K562 (cell line): ENCODE measurements at regions not wholly inside any gene's neighbourhood (a gene's known extent, or its start where the extent isn't known, plus 50 kb on each side); places are given as distances from the start of the nearest gene placed in this dataset.

Experiments
- ATAC-seq: fragments of 200-7000 bp; cut with Tn5 transposase; 3 replicates; pipeline ENCODE4 v1.9.1; 2020; ENCODE audit warnings: moderate library complexity
- BruUV-seq: library from RNA; stranded (reverse); fragments of 400-500 nt; replicated peaks from 2 replicates; lab custom pipeline; 2021; lab: Mats Ljungman, UMichigan
- CTCF ChIA-PET: fragments of 300-600 bp; formaldehyde crosslinking; extraction: SDS; loops from one replicate; lab custom pipeline; 2021; ENCODE audit warnings: low intra/inter-chr PET ratio; lab: Yijun Ruan, JAX
- POLR2A ChIA-PET: fragments of 300-600, 350-650 bp; sonication (Branson Sonifier 250); formaldehyde crosslinking; extraction: SDS; loops from one replicate; lab custom pipeline; 2021; ENCODE audit warnings: antibody characterized with exemption, inconsistent platforms; lab: Yijun Ruan, JAX
- DNase-seq, 4 experiments: peaks; one replicate each; pipeline versions ENCODE4 v3.0.0 to v3.0.0-alpha.2; 2011 to 2018; ENCODE audit warnings: low spot score in 3 of 4, mixed read lengths in 3 of 4; ENCODE audit errors: extremely low read depth in 1 of 4
- FAIRE-seq: peaks from 2 replicates; lab custom pipeline; 2011; peaks lifted over from hg19 to GRCh38; lab: Jason Lieb, UNC
- H2AFZ ChIP-seq: 2 replicates; pipeline ENCODE4 v1.6.0; 2011; ENCODE audit warnings: low read depth, low read length, control low read depth, inconsistent platforms
- H3K27ac ChIP-seq: fragments of 200-600 bp; 3 replicates; pipeline ENCODE4 v1.8.0; 2011; ENCODE audit warnings: low read depth, mild to moderate bottlenecking, control low read depth, inconsistent platforms, low read length, moderate library complexity, mixed read lengths; ENCODE audit errors: extremely low read depth
- H3K27me3 ChIP-seq, 2 experiments: fragments of 300-600 bp in 1 of 2; 2 replicates in 1 of 2; 3 replicates in 1 of 2; pipeline versions ENCODE4 v1.6.0 to v1.8.0; 2011; ENCODE audit warnings: inconsistent platforms in 2 of 2, low read length in 2 of 2, mild to moderate bottlenecking in 1 of 2, mixed read lengths in 1 of 2, moderate library complexity in 1 of 2; ENCODE audit not compliant: control insufficient read depth in 2 of 2, insufficient read depth in 2 of 2
- H3K36me3 ChIP-seq: fragments of 300-600 bp; 3 replicates; pipeline ENCODE4 v1.8.0; 2011; ENCODE audit warnings: mild to moderate bottlenecking, low read length, inconsistent platforms; ENCODE audit not compliant: control insufficient read depth, insufficient read depth
- H3K4me1 ChIP-seq, 2 experiments: fragments of 200-600 bp in 1 of 2; replicated peaks in 1 of 2; 2 replicates in 1 of 2; 3 replicates in 1 of 2; pipeline versions ENCODE4 v1.5.1 to v1.8.0; 2011; ENCODE audit warnings: inconsistent platforms in 2 of 2, low read length in 2 of 2, mild to moderate bottlenecking in 1 of 2, mixed read lengths in 1 of 2, moderate library complexity in 1 of 2; ENCODE audit not compliant: control insufficient read depth in 2 of 2, insufficient read depth in 2 of 2
- H3K4me2 ChIP-seq: 2 replicates; pipeline ENCODE4 v1.6.1; 2011; ENCODE audit warnings: low read length, control low read depth, inconsistent platforms, mixed read lengths; ENCODE audit not compliant: insufficient read depth
- H3K4me3 ChIP-seq: fragments of 200-600 bp; sonication (generic), shearing (Covaris generic); 2 replicates; pipeline ENCODE4 v1.5.1; 2016; ENCODE audit warnings: control low read depth, inconsistent platforms
- H3K79me2 ChIP-seq: fragments of 200-600 bp; 3 replicates; pipeline ENCODE4 v1.8.0; 2011; ENCODE audit warnings: low read length, inconsistent platforms; ENCODE audit not compliant: control insufficient read depth, insufficient read depth
- H3K9ac ChIP-seq, 2 experiments: 2 replicates each; pipeline versions ENCODE4 v1.6.0 to v1.6.1; 2011; ENCODE audit warnings: low read depth in 2 of 2, low read length in 2 of 2, control low read depth in 1 of 2, inconsistent platforms in 1 of 2, mild to moderate bottlenecking in 1 of 2, mixed read lengths in 1 of 2; ENCODE audit not compliant: insufficient read depth in 1 of 2
- H3K9me1 ChIP-seq: one replicate; pipeline ENCODE4 v1.6.0; 2011; ENCODE audit warnings: inconsistent platforms, mild to moderate bottlenecking, low read length, moderate library complexity; ENCODE audit not compliant: control insufficient read depth, insufficient read depth
- H3K9me3 ChIP-seq: replicated peaks from 2 replicates; pipeline ENCODE4 v1.5.1; 2011; ENCODE audit warnings: low read depth, low read length, inconsistent platforms; ENCODE audit not compliant: control insufficient read depth, insufficient read depth
- H4K20me1 ChIP-seq: replicated peaks from 2 replicates; pipeline ENCODE4 v1.6.1; 2011; ENCODE audit warnings: low read length, inconsistent platforms, mixed read lengths; ENCODE audit not compliant: control insufficient read depth, insufficient read depth
- CEBPG ChIP-seq, 3 experiments: fragments of 200-800 bp in 1 of 3; sonication (Bioruptor generic) in 1 of 3; sonication (generic) in 1 of 3; formaldehyde crosslinking in 1 of 3; IDR thresholded peaks in 2 of 3; conservative IDR thresholded peaks in 1 of 3; 2 replicates each; pipeline versions ENCODE4 v1.6.1 to v1.8.0; 2016 to 2022; ENCODE audit warnings: missing compliant biosample characterization in 2 of 3, missing genetic modification characterization in 2 of 3, mild to moderate bottlenecking in 1 of 3, missing genetic modification reagents in 1 of 3
- FOSL1 ChIP-seq: fragments of 200-800 bp; sonication (Bioruptor generic); conservative IDR thresholded peaks from 2 replicates; pipeline ENCODE4 v1.6.1; 2016; ENCODE audit warnings: missing genetic modification characterization, missing compliant biosample characterization
- HCFC1 ChIP-seq: IDR thresholded peaks from 2 replicates; pipeline ENCODE4 v1.6.1; 2012; ENCODE audit warnings: low read depth, low read length, improper control_type of control experiment
- MBD2 ChIP-seq: sonication (generic); IDR thresholded peaks from 2 replicates; pipeline ENCODE4 v1.6.1; 2016; ENCODE audit warnings: low read depth, borderline replicate concordance
- NCOA2 ChIP-seq, 2 experiments: fragments of 450-650 bp; IDR thresholded peaks; 2 replicates each; pipeline ENCODE4 v1.6.1; 2018; ENCODE audit warnings: mild to moderate bottlenecking in 2 of 2, moderate library complexity in 1 of 2; ENCODE audit not compliant: partially characterized antibody in 2 of 2
- NR2F6 ChIP-seq: fragments of 450-650 bp; formaldehyde crosslinking; IDR thresholded peaks from 2 replicates; pipeline ENCODE4 v1.4.0; 2020; ENCODE audit warnings: mild to moderate bottlenecking
- PHB2 ChIP-seq: fragments of 450-650 bp; IDR thresholded peaks from 2 replicates; pipeline ENCODE4 v1.6.1; 2017; ENCODE audit warnings: low read depth
- POU5F1 ChIP-seq: fragments of 150-350 bp; IDR thresholded peaks from 2 replicates; pipeline ENCODE4 v1.6.1; 2014; ENCODE audit warnings: borderline replicate concordance, low read length, low read depth, mild to moderate bottlenecking; ENCODE audit not compliant: partially characterized antibody
- PTTG1 ChIP-seq: fragments of 450-650 bp; IDR thresholded peaks from 2 replicates; pipeline ENCODE4 v1.6.1; 2016; ENCODE audit warnings: low read depth, mild to moderate bottlenecking, missing genetic modification characterization, missing compliant biosample characterization
- SNIP1 ChIP-seq: fragments of 450-650 bp; IDR thresholded peaks from 2 replicates; pipeline ENCODE4 v1.7.1; 2017; ENCODE audit warnings: low read depth, mild to moderate bottlenecking
- ZNF124 ChIP-seq: sonication (generic); formaldehyde crosslinking; IDR thresholded peaks from 2 replicates; pipeline ENCODE4 v1.8.1; 2022; ENCODE audit warnings: missing genetic modification reagents
- ZNF263 ChIP-seq: sonication (generic); formaldehyde crosslinking; IDR thresholded peaks from 2 replicates; pipeline ENCODE4 v1.8.0; 2022; ENCODE audit warnings: mild to moderate bottlenecking, missing genetic modification reagents, borderline replicate concordance
- ZNF41 ChIP-seq: fragments of 250-450 bp; sonication (Bioruptor Pico); conservative IDR thresholded peaks from 2 replicates; pipeline ENCODE4 v1.4.0; 2020; ENCODE audit warnings: mild to moderate bottlenecking
- ZNF561 ChIP-seq: fragments of 450-650 bp; formaldehyde crosslinking; conservative IDR thresholded peaks from 2 replicates; pipeline ENCODE4 v1.4.0; 2020; ENCODE audit warnings: mild to moderate bottlenecking, moderate library complexity
- WGBS: fragments of 100-300 bp; shearing (Covaris generic); methylation state at CpG from one replicate; pipeline ENCODE4 v1.1.6; 2016; ENCODE audit warnings: low coverage, mixed read lengths; ENCODE audit not compliant: insufficient coverage; ENCODE audit errors: missing lambda C conversion rate; 5-methylcytosine and 5-hydroxymethylcytosine counted together
- in situ Hi-C: fragments of 300-500 bp; cut with MboI; formaldehyde crosslinking; loops from 4 replicates; pipeline ENCODE4 v1.15.0; 2018; ENCODE audit warnings: inconsistent platforms, mixed read lengths
- intact Hi-C: fragments of 100-400 bp; cut with micrococcal nuclease; formaldehyde crosslinking; loops from 2 replicates; pipeline ENCODE4 v1.14.2; 2022
- TF ChIP-seq, protein P1 (sequence below): fragments of 250-450 bp; sonication (Bioruptor Pico); IDR thresholded peaks from 2 replicates; pipeline ENCODE4 v1.9.0; 2021; ENCODE audit warnings: mild to moderate bottlenecking, inconsistent platforms
- TF ChIP-seq, protein P2 (sequence below): fragments of 450-650 bp; formaldehyde crosslinking; IDR thresholded peaks from 2 replicates; pipeline ENCODE4 v1.4.0; 2020; ENCODE audit warnings: mild to moderate bottlenecking, moderate library complexity
- TF ChIP-seq, protein P3 (sequence below): IDR thresholded peaks from 3 replicates; pipeline ENCODE4 v1.6.1; 2011; ENCODE audit warnings: borderline replicate concordance, mild to moderate bottlenecking; ENCODE audit not compliant: insufficient read length, insufficient read depth

DNA sequence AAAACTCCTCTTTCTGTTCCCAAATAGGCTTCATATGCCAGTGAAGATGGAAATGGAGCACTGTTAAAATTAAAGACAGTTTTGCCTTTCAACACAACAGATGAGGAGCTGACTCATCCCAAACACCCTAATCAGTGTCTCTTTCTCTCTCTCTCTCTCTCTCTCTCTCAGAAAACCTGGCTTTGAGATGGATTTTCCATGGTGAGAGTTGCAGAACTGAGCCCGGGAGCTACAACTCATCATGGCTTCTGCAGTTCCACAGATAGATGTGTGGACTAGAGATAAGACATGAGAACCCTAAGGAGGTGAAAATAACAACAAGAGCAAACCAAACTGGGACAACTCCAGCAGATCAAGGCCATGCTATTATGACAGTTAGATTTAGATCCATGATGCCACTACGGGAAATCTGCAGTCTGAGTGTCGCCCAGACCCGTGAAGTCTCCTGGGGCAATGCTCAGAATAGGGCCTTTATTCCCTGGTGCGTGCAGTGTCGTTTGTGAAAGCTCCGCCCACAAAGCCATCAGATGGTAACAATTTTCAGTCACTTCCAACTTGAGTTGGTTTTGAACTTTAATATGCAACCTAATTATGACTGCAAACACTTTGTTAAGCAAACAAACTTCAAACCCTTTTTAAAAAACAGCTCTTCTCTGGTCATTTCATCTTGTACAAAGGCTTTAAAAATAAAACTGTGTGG, 338.2 kb upstream of the PREP start:
- 11% methylated on average over 7 of the region's 7 CpGs for WGBS
- Histone ChIP-seq H3K27me3 (no peaks in the 10 kb centered on the region), H3K4me3 (no peak overlapping the region), H3K36me3 (no peaks in the 10 kb centered on the region), H3K4me1 (peaks cover 0 to 10% of the 10 kb centered on the region in 2 experiments; a peak in 4 of 5 replicates), H3K79me2 (no peaks in the 10 kb centered on the region), H3K9ac (no peak overlapping the region), H3K27ac (no peak overlapping the region), H4K20me1 (no peaks in the 10 kb centered on the region), H2AFZ (peak overlapping the region; percentile 56), H3K4me2 (peak overlapping the region; percentile 47), H3K9me1 (no peaks in the 10 kb centered on the region), H3K9me3 (no peaks in the 10 kb centered on the region)
- FAIRE-seq (peak; percentile 71), ATAC-seq (peak; percentile 70), DNase-seq (peak in 2 of 4 experiments; percentile 17 to 50)
- no TSS peak for BruUV-seq
- CTCF ChIA-PET = no interaction called here
- POLR2A ChIA-PET = interaction anchor here (0.7 to 1.1 kb wide), 3 partner anchors 9 to 356 kb away, joined by 3 to 5 read pairs (median 4); no protein-coding TSS in a partner anchor
- intact Hi-C loops (no loop called here), in situ Hi-C loops (no loop called here)
- TF ChIP-seq NCOA2 (IDR thresholded peaks at IDR 0.05; ENCODE audit: partially characterized antibody in 2 of 2) (no peak), NR2F6 (CRISPR knock-in tag) (no peak), PHB2 (no peak), SNIP1 (no peak), MBD2 (0 out of 2 replicates have a peak, but pooled peaks have one; percentile 34), ZNF561 (CRISPR knock-in tag) (no peak), ZNF124 (no peak), HCFC1 (no peak), CEBPG (CRISPR knock-in tag; IDR thresholded peaks at IDR 0.05) (peak; percentile 35; the same call in 1 of the 2 replicates), CEBPG (tag; conservative IDR thresholded peaks at IDR 0.05 in 1 of 2, IDR thresholded peaks at IDR 0.05 in 1 of 2) (peak; percentile 7 to 48; a peak in 1 of 4 replicates), ZNF263 (CRISPR knock-in tag) (no peak), PTTG1 (tag) (no peak), FOSL1 (tag) (peak; percentile 94), POU5F1 (no peak), ZNF41 (CRISPR knock-in tag) (no peak)
- TF ChIP-seq, protein P1, sequence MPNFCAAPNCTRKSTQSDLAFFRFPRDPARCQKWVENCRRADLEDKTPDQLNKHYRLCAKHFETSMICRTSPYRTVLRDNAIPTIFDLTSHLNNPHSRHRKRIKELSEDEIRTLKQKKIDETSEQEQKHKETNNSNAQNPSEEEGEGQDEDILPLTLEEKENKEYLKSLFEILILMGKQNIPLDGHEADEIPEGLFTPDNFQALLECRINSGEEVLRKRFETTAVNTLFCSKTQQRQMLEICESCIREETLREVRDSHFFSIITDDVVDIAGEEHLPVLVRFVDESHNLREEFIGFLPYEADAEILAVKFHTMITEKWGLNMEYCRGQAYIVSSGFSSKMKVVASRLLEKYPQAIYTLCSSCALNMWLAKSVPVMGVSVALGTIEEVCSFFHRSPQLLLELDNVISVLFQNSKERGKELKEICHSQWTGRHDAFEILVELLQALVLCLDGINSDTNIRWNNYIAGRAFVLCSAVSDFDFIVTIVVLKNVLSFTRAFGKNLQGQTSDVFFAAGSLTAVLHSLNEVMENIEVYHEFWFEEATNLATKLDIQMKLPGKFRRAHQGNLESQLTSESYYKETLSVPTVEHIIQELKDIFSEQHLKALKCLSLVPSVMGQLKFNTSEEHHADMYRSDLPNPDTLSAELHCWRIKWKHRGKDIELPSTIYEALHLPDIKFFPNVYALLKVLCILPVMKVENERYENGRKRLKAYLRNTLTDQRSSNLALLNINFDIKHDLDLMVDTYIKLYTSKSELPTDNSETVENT (CRISPR knock-in tag) = no peak
- TF ChIP-seq, protein P2, sequence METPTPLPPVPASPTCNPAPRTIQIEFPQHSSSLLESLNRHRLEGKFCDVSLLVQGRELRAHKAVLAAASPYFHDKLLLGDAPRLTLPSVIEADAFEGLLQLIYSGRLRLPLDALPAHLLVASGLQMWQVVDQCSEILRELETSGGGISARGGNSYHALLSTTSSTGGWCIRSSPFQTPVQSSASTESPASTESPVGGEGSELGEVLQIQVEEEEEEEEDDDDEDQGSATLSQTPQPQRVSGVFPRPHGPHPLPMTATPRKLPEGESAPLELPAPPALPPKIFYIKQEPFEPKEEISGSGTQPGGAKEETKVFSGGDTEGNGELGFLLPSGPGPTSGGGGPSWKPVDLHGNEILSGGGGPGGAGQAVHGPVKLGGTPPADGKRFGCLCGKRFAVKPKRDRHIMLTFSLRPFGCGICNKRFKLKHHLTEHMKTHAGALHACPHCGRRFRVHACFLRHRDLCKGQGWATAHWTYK (CRISPR knock-in tag) = 0 out of 2 replicates have a peak, but pooled peaks have one; percentile 50
- TF ChIP-seq, protein P3, sequence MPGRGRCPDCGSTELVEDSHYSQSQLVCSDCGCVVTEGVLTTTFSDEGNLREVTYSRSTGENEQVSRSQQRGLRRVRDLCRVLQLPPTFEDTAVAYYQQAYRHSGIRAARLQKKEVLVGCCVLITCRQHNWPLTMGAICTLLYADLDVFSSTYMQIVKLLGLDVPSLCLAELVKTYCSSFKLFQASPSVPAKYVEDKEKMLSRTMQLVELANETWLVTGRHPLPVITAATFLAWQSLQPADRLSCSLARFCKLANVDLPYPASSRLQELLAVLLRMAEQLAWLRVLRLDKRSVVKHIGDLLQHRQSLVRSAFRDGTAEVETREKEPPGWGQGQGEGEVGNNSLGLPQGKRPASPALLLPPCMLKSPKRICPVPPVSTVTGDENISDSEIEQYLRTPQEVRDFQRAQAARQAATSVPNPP = no peak
